AG09309 (cell line): ENCODE measurements at regions not wholly inside any gene's neighbourhood (a gene's known extent, or its start where the extent isn't known, plus 50 kb on each side); places are given as distances from the start of the nearest gene placed in this dataset.

Experiments used
- DNase-seq: peaks from one replicate; pipeline ENCODE4 v3.0.0-alpha.2; 2010; ENCODE audit warnings: low read depth
- H3K4me3 ChIP-seq: 2 replicates; pipeline ENCODE4 v1.5.1; 2011; ENCODE audit warnings: mild to moderate bottlenecking, low read depth, low read length, moderate library complexity; ENCODE audit not compliant: control insufficient read depth
- TF ChIP-seq, protein P1 (sequence below): IDR thresholded peaks from 2 replicates; pipeline ENCODE4 v1.5.1; 2011; ENCODE audit warnings: mild to moderate bottlenecking, low read depth, low read length, inconsistent platforms; ENCODE audit not compliant: insufficient read depth, control insufficient read depth; ENCODE audit errors: missing control alignments

DNA sequence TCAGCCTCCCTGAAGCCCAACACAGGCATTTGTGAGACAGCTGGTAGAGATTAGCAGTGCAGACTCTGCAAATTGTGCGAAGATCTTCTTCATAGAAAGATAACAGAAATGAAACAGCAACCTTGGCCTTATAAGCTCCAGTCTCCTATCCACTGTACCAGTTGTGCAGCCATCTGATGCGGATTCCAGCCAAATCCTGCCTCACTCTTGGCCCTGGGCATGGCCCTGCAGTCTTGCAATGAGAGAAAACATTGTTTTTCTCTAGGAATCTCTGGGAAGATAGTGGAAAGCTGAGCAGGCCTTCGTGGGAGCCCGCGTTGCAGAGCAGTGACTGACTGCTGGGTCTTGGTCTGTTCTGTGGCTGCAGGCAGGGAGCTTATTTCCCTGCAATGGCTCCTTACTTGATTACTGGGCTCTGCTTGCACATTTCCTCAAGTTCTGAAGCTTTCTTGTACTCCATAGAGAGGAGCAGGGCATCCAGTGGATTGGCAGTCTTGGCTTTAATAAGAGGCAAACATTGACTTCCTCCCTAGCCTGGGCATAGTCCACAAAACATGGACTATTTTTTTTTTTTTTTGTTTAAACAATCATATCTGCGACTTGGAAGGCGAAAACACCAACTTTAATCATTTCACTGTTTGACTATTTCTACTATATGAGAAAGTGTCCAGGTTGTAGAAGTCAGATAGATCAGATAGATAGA, 193.0 kb downstream of the ACTR3 start:
- no peak for DNase-seq
- H3K4me3 ChIP-seq, result no peak overlapping the region
- TF ChIP-seq, protein P1, sequence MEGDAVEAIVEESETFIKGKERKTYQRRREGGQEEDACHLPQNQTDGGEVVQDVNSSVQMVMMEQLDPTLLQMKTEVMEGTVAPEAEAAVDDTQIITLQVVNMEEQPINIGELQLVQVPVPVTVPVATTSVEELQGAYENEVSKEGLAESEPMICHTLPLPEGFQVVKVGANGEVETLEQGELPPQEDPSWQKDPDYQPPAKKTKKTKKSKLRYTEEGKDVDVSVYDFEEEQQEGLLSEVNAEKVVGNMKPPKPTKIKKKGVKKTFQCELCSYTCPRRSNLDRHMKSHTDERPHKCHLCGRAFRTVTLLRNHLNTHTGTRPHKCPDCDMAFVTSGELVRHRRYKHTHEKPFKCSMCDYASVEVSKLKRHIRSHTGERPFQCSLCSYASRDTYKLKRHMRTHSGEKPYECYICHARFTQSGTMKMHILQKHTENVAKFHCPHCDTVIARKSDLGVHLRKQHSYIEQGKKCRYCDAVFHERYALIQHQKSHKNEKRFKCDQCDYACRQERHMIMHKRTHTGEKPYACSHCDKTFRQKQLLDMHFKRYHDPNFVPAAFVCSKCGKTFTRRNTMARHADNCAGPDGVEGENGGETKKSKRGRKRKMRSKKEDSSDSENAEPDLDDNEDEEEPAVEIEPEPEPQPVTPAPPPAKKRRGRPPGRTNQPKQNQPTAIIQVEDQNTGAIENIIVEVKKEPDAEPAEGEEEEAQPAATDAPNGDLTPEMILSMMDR, result no peak

DNA sequence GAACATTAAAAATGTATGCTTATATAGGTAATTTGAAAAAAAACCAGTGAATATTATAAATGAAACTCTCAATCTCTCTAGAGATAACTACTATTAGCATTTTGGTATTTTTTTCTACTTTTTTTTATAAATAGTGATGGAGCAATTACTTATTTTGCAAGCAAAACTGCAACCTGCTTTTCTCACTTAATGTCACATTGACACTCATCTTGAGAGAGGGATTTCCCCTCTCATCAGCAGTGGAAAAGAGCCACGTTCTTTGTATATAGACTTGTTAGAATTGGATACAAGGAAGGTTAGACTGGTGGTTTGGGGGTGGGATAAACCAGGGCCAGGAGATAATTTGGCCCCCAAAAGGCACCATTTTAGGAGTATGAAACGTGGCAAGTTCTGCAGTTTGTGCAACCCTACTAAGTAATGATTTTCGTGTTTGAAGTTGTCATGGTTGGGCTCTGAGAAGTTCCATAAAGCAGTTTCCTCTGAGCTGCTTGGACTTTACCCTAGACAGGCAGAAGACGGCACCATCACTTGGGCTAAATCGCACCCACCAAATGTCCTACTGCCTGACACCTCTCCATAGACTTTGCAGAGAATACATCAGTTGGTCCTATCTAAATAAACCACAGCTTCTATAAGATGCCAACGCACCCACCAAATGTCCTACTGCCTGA, 194.0 kb downstream of the ACTR3 start:
- no peak for DNase-seq
- H3K4me3 ChIP-seq, result no peak overlapping the region
- TF ChIP-seq, protein P1, result no peak

DNA sequence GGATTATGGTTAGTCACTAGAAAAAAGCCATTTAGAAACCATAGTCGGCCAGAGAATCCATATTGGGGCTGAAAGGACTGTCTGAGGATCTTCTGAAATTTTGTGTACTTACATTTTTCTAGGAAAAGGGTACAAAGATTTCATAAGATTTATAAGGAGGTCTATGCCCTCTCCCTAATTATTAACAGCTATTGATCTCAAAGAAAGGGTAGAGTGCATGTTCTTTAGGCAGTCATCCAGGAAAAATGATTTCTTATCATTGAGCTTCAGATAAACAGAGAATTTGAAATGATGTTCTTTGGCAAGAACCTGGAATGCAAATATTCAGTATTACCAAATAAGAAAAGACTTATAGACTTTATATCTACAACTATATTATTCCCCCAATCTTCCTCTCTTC, 195.3 kb downstream of the ACTR3 start:
- no peak overlapping the region for H3K4me3 ChIP-seq
- TF ChIP-seq, protein P1, result no peak

DNA sequence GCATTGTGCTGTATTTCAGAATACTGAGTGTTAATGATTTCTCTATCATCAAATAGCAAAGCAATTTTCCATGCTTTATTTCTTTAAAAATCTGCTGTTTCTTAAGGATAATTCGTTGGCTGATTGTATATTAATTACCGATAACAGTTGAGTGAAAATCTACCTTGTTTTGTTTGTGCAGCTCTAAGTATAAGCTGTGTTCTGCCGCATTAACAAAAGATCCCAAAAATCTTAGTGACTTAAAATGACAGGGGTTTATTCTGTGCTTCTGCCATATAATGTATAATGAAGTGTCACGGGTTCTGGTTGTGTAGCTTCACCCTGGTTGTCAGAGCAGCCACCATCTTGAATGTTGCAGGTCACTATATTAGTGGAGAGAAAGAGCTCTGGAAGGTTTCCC, 196.1 kb downstream of the ACTR3 start:
- no peak overlapping the region for H3K4me3 ChIP-seq
- TF ChIP-seq, protein P1, result no peak
- no peak for DNase-seq

More for the DNA sequence above, 195.3 kb downstream of the ACTR3 start:
- DNase-seq, result no peak

DNA sequence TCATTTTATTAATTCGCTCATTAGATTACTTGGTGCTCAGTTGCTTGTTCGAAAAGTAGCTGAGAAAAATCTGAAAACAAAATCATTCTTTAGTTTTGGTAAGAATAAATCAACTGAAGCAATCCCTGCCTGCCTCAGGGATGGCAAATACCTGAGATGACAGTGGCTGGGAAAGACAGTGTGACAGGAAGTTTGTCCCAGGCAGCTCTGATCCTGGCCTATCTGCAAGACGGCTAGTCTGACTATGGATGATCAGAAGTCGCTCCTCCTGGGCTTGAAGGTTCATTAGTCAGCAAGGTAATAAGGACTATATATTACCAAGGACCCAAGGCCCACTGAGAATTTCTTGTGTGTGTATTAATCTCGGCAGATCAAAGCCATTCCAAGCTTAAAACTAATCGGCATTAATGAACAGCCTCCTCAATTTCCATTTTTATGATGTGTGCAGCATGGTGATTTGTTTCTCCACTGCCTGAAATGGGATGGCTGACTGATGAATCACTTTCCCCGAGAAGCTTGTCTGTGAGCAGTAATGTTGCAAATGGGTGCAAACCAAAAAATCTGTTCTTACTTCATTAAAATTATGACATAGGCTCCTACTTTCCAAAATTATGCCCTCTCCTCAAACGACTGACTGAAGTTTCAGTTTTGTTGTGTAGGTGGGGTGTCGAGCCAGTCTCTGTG, 199.9 kb downstream of the ACTR3 start:
- TF ChIP-seq, protein P1, result no peak
- DNase-seq, result peak; percentile 17
- H3K4me3 ChIP-seq, result no peak overlapping the region

DNA sequence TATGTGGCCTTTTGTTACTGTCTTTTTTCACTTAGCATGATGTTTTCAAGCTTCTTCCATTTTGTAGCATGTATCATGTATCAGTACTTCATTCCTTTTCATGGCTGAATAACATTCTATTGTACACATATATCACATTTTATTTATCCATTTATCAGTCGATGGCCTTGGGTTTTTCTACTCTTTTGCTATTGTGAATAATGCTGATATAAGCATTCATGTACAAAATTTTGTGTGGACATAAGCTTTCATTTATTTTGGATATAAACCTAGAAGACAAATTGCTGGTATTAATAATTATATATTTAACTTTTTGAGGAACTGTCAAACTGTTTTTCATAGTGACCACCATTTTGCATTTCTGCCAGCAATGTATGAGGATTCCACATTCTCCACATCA, 201.1 kb downstream of the ACTR3 start:
- TF ChIP-seq, protein P1, result no peak
- H3K4me3 ChIP-seq, result no peak overlapping the region
- DNase-seq, result no peak
